GM21528 (cell line): ENCODE measurements at regions not wholly inside any gene's neighbourhood (a gene's known extent, or its start where the extent isn't known, plus 50 kb on each side); places are given as distances from the start of the nearest gene placed in this dataset.
"Not testable (repeated sequence)": the region's sequence is repeated elsewhere in the genome, so short reads cannot be mapped to it uniquely, and the experiment has no call there.

ENCODE experiments used
- ATAC-seq: cut with Tn5 transposase; IDR thresholded peaks from one replicate; pipeline ENCODE4 v1.9.1; 2021; ENCODE audit warnings: mild to moderate bottlenecking, moderate library complexity; ENCODE audit not compliant: unreplicated experiment, low FRiP score

GRCh38 chr6:145561095-145562072 is 173.9 kb downstream of the EPM2A start:
- ATAC-seq, result no peak

GRCh38 chr6:145562771-145563615 is 172.3 kb downstream of the EPM2A start:
- ATAC-seq, result no peak

- no peak for ATAC-seq
Measured at GRCh38 chr6:145564553-145564952, 170.8 kb downstream of the EPM2A start.

- no peak for ATAC-seq
Measured at GRCh38 chr6:145567684-145568252, 167.6 kb downstream of the EPM2A start.

GRCh38 chr6:145569140-145569539 is 166.2 kb downstream of the EPM2A start:
- ATAC-seq, result no peak

GRCh38 chr6:145570336-145570735 is 165.0 kb downstream of the EPM2A start:
- ATAC-seq, result not testable (repeated sequence)

- not testable (repeated sequence) for ATAC-seq
Measured at GRCh38 chr6:145574269-145574668, 161.1 kb downstream of the EPM2A start.
